Ascending aorta (tissue), 2 donors: ENCODE measurements at regions not wholly inside any gene's neighbourhood (a gene's known extent, or its start where the extent isn't known, plus 50 kb on each side); places are given as distances from the start of the nearest gene placed in this dataset.

Source experiments
- DNase-seq, 2 donors: peaks; one replicate each; pipeline ENCODE4 v3.0.0-alpha.2; 2019; ENCODE audit warnings: low spot score in 2 of 2
- H3K27ac ChIP-seq, 2 donors: fragments of 200-600 bp; sonication (generic); one replicate each; pipeline ENCODE4 v1.5.1; 2016 to 2017; ENCODE audit warnings: mild to moderate bottlenecking in 1 of 2
- H3K27me3 ChIP-seq: fragments of 200-600 bp; sonication (generic); one replicate; pipeline ENCODE4 v1.5.1; 2017
- H3K36me3 ChIP-seq, 2 donors: fragments of 200-600 bp; sonication (generic); one replicate each; pipeline ENCODE4 v1.5.1; 2016
- H3K4me1 ChIP-seq, 2 donors: fragments of 200-600 bp; sonication (generic); one replicate each; pipeline ENCODE4 v1.5.1; 2016 to 2017; ENCODE audit warnings: mild to moderate bottlenecking in 1 of 2
- H3K4me3 ChIP-seq, 2 donors: fragments of 200-600 bp; sonication (generic); one replicate each; pipeline ENCODE4 v1.5.1; 2016 to 2017; ENCODE audit warnings: mild to moderate bottlenecking in 1 of 2
- H3K9me3 ChIP-seq, 2 donors: fragments of 200-600 bp; sonication (generic); one replicate each; pipeline ENCODE4 v1.5.1; 2016
- CTCF ChIP-seq, 3 experiments: fragments of 200-600 bp in 2 of 3; fragments of 450-650 bp in 1 of 3; sonication (generic) in 2 of 3; IDR thresholded peaks; one replicate each; pipeline ENCODE4 v1.5.1; 2016 to 2019; ENCODE audit warnings: antibody characterized with exemption in 3 of 3, mild to moderate bottlenecking in 1 of 3, moderate library complexity in 1 of 3
- intact Hi-C: fragments of 100-400 bp; cut with DNase I; formaldehyde crosslinking; loops from one replicate; pipeline ENCODE4 v1.15.1; 2023

DNA sequence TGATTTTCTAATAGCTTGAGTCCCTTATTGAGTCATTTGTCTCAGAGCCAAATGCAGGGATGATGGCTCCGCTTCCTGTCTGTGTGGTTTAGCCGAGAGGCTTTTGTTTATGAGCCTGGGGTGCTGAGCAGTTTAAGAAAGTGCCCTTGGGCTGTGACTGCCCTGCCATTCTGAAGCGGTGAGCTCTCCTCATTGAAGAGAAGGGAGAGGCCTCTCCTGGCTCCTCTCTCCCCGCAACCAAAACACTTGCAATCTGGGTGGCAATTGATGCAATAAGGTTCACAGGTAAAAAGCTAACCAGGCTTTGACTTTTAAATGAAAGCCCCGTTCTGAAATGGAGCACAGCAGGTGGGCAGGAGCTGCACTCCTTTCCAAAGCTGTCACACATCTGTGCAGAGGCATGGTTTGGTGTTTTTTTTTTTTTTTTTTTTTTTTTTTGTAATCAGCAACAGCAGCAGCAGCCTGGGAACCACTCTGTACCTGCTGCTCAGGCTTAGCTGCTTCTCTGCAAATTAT, 403.7 kb downstream of the SIPA1L2 start:
- no peak for DNase-seq
- Histone ChIP-seq H3K9me3 (no peaks in the 10 kb centered on the region), H3K4me1 (no peaks in the 10 kb centered on the region), H3K27ac (no peak overlapping the region), H3K36me3 (no peaks in the 10 kb centered on the region), H3K4me3 (no peak overlapping the region), H3K27me3 (no peaks in the 10 kb centered on the region)
- TF ChIP-seq CTCF (IDR thresholded peaks at IDR 0.05), result no peak
- intact Hi-C loops, result no loop called here

GRCh38 chr1:232225336-232226131, 404.4 kb downstream of the SIPA1L2 start:
- no peaks in the 10 kb centered on the region for H3K36me3 ChIP-seq
- no peak overlapping the region for H3K4me3 ChIP-seq
- no peaks in the 10 kb centered on the region for H3K27me3 ChIP-seq
- no peaks in the 10 kb centered on the region for H3K4me1 ChIP-seq
- H3K9me3 ChIP-seq, result no peaks in the 10 kb centered on the region
- no peak for DNase-seq
- no peak overlapping the region for H3K27ac ChIP-seq
- intact Hi-C loops, result no loop called here
- no peak for TF ChIP-seq CTCF (IDR thresholded peaks at IDR 0.05)

DNA sequence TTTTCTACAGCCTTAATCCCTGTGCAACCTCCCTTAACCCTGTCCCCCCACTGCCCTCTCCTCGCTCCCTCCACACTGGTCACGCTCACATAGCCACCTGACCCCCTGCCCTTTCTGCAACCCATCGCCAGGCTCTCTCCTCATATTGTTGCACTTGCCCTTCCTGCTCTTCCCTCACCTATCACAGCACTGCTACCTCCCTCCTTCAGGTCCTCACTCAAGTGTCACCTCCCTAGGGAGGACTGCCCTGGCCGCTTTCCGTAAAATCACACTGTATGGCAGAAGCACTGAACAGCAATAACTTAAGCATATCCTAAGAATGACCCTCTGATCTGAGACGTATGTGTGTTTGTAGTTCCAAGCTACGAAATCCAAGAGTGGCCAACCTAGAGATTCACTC, 406.0 kb downstream of the SIPA1L2 start:
- no peak for DNase-seq
- Histone ChIP-seq H3K9me3 (no peaks in the 10 kb centered on the region), H3K27me3 (no peaks in the 10 kb centered on the region), H3K4me3 (no peak overlapping the region), H3K4me1 (no peaks in the 10 kb centered on the region), H3K36me3 (no peaks in the 10 kb centered on the region), H3K27ac (no peak overlapping the region)
- intact Hi-C loops, result no loop called here
- TF ChIP-seq CTCF (IDR thresholded peaks at IDR 0.05), result no peak

- no peaks in the 10 kb centered on the region for H3K36me3 ChIP-seq
- TF ChIP-seq CTCF (IDR thresholded peaks at IDR 0.05), result no peak
- H3K4me1 ChIP-seq, result no peaks in the 10 kb centered on the region
- no peaks in the 10 kb centered on the region for H3K9me3 ChIP-seq
- DNase-seq, result no peak
- no peak overlapping the region for H3K27ac ChIP-seq
- intact Hi-C loops, result no loop called here
- H3K27me3 ChIP-seq, result no peaks in the 10 kb centered on the region
- H3K4me3 ChIP-seq, result no peak overlapping the region
These were observed 406.7 kb downstream of the SIPA1L2 start for GRCh38 chr1:232223183-232223708.

- Histone ChIP-seq H3K36me3 (no peaks in the 10 kb centered on the region), H3K4me3 (no peak overlapping the region), H3K4me1 (no peaks in the 10 kb centered on the region), H3K9me3 (no peaks in the 10 kb centered on the region), H3K27ac (no peak overlapping the region), H3K27me3 (no peaks in the 10 kb centered on the region)
- intact Hi-C loops, result no loop called here
- TF ChIP-seq CTCF (IDR thresholded peaks at IDR 0.05), result no peak
- no peak for DNase-seq
These were observed 407.3 kb downstream of the SIPA1L2 start for GRCh38 chr1:232222614-232223013.
